Fibroblast of lung (primary cell): ENCODE measurements at regions not wholly inside any gene's neighbourhood (a gene's known extent, or its start where the extent isn't known, plus 50 kb on each side); places are given as distances from the start of the nearest gene placed in this dataset.

Experiments
- CTCF ChIP-seq, 2 donors: IDR thresholded peaks in 1 of 2; conservative IDR thresholded peaks in 1 of 2; 1 replicate in 1 of 2; 2 replicates in 1 of 2; pipeline ENCODE4 v1.5.1; 2011 to 2012; ENCODE audit warnings: low read length in 2 of 2, control low read depth in 1 of 2, inconsistent platforms in 1 of 2, low read depth in 1 of 2, mild to moderate bottlenecking in 1 of 2
- EZH2 ChIP-seq: IDR thresholded peaks from 2 replicates; pipeline ENCODE4 v1.5.1; 2012; ENCODE audit warnings: low read length, control low read depth, mild to moderate bottlenecking; ENCODE audit errors: missing control alignments

- no peak for TF ChIP-seq CTCF (conservative IDR thresholded peaks at IDR 0.05 in 1 of 2, IDR thresholded peaks at IDR 0.05 in 1 of 2; ENCODE audit: low read depth in 1 of 2, low read length in 2 of 2)
- no peak for TF ChIP-seq EZH2
Observed at GRCh38 chr6:55955684-55956083, 80.3 kb upstream of the BMP5 start.
